GM18498 (cell line): ENCODE measurements at regions not wholly inside any gene's neighbourhood (a gene's known extent, or its start where the extent isn't known, plus 50 kb on each side); places are given as distances from the start of the nearest gene placed in this dataset.

Source experiments
- ATAC-seq: cut with Tn5 transposase; IDR thresholded peaks from one replicate; pipeline ENCODE4 v1.9.1; 2021; ENCODE audit warnings: mild to moderate bottlenecking, moderate library complexity; ENCODE audit not compliant: unreplicated experiment

DNA sequence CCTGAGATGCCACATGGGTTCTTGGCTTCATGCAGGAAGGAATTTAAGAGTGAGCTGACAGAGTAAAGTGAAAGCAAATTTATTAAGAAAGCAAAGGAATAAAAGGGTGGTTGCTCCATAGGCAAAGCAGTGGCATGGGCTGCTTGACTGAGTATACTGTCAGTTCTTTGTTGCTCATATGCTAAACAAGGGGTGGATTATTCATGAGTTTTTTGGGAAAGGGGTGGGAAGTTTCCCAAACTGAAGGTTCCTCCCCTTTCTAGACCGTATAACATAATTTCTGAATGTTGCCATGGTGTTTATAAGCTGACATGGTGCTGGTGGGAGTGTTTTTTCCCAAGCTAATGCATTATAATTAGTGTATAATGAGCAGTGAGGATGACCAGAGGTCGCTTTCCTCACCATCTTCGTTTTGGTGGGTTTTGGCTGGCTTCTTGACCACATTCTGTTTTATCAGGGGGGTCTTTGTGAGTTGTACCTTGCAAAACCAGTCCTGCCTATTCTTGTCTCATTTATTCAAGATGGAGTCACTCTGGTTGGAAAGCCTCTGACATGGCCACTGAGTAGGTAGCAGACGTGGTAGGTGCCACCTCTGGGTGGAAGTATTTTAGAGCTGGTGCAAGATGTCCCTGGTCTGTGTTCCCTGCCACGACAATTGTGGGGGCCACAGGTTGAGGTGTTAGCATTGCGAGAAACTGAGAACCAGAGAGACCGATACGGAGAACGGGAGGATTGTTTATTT is 107.5 kb upstream of the SDK1 start:
- no peak for ATAC-seq

DNA sequence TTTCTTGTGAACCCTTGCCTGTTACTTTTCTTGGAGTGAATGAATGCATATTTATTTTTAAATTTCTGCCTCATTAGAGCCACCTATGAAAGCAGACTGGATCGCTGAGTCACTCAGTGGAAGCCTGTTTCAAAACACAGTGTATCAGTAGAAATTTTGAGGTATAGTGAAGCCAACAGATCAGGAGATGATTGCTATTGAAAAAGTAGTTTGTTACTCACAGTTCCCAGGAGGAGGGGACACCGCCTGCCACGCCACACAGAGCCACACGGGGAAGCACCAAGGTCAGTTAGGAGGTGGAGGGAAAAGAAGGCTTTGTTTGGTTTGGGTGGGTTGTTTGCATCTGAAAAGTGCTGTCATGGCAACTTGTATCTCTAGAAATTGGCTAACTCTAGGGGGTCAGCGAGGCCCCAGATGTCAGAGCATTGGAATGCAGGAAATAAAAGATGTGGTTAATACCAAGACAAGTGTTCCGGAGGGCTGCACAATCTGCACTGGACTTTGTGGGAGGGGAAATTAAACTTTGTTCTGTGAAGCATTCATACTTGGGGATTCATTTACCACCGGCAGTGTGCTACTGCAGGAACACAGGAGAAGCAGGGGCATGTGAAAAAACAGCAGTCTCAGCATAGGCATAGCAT is 106.4 kb upstream of the SDK1 start:
- no peak for ATAC-seq

DNA sequence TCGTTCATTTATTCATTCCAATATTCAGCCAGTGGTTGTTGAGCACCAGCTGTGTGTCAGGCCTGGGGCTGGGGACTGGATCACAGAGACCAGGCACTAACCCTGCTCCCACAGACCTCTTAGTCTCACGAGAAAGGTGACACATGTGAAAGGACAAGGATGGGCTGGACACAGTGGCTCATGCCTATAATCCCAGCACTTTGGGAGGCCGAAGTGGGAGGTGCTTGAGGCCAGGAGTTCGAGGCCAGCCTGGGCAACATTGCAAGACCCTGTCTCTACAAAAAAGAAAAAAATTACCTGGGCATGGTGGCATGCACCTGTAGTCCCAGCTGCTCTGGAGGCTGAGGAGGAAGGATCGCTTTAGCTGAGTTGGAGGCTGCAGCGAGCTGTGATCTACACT is 105.9 kb upstream of the SDK1 start:
- no peak for ATAC-seq

DNA sequence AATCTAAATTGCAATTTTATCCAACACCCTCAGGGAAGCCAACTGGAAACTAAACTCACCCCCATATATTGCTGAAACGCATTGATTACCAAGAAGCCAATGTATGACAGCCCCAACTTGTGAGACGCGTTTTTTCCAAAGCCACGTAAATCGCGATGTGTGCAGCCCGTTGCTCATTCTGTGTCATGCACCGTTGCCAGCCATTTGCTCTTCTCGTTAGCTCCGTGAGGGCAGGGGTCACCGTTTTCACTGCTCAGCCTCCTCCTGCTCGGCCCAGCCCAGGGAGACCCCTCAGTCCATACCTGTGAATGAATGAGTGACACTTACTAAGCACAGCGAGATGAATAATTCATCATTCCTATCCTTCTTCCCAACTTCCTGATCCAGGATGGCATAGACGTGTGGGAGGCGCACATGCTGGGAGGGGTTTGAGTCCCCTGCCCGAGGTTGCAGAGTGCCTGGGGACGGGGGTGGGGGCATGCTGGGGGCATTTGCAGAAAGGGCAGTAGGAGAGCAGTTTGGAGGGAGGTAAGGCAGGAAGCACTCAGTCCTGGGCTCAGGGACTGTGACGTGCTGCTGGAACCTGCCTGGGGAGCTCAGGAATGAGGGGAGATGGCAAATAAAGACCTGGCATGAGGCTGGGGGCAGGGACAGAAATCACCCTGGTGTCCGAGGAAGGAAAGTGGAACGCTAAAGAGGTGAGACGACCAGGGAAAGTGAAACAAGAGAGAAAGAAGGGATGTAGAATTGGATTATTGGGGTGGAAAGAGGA is 104.2 kb upstream of the SDK1 start:
- ATAC-seq = no peak

DNA sequence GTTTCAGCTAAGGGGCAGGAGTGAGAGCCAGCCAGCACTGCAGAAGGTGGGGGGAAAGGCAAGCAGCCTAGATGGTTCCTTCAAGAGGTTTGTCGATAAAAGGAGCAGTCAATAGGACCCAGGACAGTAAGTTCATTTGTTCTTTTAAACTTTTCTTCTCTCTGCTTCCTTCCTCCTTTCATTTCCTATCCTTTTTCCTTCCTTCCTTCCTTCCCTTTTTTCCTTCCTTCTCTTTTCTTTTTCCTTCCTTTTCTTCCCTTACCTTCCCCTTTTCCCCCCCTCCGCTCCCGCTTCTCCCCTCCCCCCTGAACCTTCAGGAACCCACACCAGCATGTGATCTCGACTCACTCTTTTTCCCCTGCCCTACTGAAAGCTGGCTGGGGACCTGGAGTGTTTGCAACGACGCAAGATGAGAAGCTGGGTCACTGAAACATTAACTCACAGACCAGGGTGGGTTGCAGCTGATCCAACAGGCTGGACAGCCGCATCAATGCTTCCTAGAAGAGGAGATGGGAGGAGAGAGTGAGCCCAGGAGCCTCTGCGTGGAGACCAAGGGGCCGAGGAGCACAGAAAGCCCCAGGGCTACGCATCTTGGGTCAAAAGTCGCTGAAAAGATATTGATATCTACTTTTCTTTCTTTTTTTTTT is 103.4 kb upstream of the SDK1 start:
- no peak for ATAC-seq

DNA sequence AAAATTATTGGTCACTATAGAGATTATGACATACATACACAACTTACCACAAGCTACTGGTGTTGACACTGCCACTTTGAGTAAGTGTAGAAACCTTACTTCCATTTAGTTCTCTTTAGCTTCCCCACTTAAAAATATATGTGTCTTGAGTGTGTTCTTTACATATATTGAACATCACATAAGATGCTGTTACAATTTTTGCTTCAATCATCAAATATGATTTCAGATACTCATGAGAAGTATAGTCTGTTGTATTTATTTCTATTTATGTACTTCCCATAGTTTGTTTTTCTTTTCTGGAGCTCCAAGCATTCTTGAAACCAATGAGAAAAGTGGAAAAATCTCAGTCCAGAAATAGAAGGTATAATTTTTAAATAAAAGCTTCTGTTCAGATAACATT is 102.7 kb upstream of the SDK1 start:
- ATAC-seq = no peak

DNA sequence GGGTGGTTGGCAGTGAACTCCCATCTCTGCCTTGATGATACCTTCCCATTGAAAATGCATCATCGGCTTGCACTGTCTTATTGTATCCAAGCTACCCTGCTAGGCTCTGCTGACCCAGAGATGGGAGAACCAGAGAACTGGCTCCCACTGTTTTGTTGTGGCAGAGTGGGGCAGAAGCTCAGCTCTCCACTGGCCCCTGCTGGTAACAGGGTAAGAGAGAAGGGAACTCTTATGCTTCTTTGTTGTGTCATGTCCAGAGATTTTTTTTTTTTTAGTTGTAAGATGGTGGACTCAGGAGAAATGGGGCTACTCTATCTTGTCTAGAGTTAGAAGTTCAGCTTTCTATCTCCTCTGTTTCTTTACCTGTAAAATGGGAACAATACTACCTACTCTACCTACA is 100.5 kb upstream of the SDK1 start:
- no peak for ATAC-seq

DNA sequence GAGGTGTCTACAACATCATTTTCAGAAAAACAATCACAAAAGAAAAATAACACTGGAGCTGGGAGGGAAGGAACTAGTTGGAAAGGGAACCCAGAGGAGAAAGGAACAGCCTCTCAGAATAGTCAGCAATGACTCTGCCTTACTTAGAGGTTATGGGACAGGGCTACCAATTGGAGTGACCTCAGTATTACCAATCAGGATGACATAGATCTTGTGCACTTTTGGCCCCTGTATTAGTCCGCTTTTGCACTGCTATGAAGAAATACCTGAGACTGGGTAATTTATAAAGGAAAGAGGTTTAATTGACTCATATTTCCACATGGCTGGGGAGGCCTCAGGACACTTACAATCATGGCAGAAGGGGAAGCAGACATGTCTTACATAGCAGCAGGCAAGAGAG is 99.7 kb upstream of the SDK1 start:
- no peak for ATAC-seq

DNA sequence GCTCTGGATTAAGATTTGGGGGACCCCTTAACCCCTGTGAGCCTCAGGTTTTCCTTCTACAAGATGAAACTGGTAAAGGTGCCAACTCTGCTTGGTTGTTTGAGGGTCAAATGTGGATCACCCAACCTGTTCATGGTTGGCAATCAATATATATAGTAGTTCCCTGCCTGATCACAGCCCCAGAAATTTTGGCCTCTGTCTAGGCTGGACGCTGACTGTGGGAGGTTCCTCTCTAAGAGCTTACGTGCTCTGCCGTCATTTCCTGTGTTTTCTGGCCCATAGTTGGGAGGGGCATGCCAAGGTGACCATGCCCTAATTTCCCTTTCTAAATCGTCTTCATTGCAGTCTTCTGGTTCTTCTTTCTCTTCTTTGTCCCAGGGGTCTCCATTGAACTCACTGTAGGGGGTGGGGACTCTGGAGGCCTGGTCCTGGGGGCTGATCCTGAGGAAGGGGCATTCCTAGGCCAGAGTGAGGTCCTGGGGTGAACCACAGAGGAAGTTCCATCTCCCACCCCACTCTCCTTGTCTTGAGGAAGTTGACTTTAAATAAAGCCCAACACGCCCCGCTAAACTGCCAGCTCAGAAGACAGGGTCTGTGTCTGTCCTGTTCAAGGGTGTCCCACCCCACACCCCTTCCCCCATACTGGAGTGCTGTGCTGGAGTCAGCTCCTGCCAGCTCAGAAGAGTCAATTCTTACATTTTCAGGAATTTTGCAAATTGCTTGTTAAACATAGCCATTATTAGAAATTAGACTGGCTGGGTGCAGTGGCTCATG is 98.9 kb upstream of the SDK1 start:
- no peak for ATAC-seq

DNA sequence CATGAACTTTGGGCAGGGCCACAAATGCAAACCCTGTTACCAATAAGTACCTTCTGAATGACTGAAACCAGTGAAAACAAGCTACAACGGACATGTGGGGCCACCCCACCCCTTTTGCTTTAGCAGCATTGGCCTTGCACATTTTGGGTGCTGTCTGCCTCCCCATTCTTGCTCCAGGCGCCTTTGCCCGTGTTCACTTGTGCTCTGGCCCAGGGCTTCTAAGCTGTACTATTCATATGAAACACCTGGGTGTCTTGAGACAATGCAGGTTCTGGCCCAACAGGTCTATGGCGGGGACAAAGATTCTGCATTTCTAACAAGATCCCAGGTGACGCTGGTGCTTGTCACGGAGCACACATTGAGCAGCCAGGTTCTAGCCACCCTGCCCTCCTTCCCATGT is 96.5 kb upstream of the SDK1 start:
- no peak for ATAC-seq

DNA sequence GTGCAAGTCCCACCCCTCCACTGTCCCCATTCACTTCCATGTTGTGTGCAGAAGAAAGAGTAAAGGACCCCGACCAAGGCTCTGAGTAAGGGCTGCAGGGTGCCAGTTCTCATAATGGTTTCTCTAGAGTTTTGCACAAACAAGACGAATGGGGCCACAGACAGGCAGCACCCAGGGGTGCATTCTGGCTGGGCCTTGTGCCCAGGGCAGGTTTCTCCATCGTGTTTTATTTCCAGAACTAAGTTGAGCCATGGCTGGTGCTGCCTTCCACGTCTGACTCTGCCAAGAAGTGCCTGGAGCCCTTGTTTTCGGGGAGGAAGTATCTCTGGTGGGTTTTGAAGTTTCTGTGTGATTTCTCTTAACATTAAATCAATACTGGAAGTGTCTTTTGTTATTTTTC is 95.0 kb upstream of the SDK1 start:
- no peak for ATAC-seq

DNA sequence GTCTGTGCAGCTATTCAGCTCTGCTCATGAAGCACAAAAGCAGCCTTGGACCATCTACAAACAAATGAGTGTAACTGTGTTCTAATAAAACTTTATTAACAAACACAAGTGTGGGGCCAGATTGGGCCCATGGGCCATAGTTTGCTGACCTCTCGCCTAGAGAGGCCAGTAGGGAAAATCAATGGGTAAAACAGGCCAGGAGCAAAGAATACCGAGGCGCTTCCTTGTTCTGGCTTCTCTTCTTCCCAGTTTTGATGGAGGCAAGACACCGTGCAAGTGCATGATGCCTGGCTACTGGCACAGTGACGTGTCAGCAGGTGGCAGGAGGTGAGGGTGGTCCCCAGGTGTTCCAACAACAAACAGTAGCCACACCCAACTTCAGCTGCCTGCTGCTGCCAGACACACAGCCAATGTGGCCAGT is 94.3 kb upstream of the SDK1 start:
- no peak for ATAC-seq

DNA sequence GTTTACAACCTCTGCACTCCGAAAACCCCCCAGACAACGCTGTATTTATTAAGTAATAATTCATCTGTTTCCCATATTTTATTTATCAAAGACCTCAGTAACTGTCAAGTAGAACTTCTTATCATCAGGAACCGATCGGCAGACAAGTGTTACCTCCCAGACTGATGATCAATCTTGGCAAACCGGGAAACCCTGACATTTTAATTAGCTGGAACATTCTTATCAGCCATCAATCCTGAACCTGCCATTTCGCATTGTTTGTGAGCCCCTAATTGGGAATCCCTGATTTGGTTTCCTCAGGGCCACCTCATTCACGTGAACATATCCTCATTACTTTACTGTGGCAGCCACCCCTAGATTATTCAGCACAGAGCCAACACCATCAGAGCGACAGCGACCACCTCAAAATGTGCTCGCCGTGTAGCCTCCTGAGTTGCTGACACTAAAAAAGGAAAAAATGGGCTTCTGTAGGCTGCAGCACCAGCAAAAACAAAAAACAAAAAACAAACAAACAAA is 93.6 kb upstream of the SDK1 start:
- no peak for ATAC-seq

DNA sequence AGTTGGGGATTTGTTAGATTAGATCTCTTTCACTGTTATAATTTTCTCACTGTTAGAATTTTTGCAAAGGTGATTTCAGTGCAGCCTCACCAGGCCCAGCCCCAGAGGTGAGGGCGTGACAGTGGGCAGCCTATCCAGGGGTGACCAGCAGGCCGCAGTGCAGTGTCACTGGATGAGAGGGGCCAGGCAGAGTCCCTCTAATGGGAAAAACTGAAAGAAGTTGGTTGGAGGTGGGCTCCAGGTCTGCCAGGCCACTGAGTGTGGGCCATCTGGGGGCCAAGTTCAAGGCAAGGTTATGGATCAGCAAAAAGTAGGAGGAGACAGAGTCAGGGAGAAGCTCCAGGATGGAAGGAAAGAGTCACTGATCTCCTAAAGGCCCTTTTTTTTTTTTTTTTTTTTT is 90.5 kb upstream of the SDK1 start:
- ATAC-seq = no peak

DNA sequence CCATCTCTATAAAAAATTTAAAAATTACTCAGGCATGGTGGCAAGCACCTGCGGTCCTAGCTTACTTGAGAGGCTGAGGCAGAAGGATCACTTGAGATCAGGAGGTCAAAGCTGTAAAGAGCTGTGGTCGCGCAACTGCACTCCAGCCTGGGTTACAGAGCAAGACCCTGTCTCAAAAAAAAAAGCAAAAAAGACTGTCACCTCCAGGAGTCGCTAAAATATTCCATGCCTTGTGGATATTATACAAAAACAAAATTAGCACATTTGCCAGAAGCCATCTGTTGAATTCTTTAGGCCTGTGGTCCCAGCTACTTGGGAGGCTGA is 87.0 kb upstream of the SDK1 start:
- no peak for ATAC-seq

DNA sequence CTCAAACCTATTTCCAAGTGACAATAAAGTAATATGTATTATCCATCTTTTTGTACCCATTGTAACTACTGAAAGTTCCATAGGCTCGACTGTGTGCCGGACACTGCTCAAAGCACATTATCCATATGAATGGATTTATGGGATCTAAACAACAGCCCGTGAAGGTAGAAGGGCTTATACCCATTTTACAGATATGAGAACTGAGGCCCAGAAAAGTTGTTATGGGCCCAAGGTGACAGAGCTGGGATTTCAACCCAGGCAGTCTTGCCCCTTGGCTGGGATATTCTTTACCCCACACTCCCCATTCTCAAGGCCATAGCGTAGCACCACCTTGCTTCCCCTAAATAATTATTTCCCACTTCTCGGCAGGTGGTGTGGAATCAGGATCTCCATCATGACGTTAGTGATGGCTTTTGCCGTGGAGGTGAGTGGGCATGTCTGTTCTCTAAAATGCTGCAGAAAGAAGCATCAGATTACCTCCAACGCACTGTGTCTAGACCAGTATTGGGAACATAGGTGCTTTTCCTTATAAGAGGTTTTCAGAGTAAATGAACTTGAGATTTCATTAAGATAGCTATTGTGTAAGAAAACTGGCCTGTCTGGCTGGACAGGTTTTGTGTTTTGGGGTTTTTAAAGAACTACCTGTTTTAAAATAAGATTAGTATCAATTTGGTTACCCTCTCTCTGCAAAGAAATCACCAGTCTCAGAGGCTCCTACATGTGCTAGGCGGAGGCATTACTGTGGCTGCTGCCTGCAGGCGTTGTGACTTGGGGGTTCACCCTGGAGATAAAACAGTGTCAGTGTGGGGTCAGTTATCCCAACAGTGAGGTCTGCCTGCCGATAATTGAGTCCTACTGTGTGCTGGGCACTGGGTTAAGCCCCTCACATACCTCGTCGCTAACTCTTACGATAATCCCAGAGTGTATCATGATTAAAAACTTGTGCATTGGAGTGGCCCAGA is 85.1 kb upstream of the SDK1 start:
- no peak for ATAC-seq

DNA sequence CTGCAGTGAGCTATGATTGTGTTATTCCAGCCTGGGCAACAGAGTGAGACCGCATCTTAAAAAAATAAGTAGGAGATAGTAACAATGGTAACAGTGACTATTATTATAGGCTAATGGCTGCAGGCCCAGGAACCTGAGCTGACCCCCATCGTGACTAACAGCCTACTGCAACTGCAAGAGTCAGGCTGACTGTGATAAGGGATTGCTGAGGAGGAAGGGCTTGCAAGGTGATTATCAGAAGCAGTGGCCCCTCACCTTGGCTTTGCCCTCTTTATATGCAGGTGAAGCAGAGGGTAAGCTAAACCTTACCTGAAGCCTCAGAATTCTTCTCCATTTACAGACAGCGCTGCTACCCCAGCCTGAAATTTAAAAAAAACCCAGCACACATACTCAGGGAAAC is 83.9 kb upstream of the SDK1 start:
- ATAC-seq = no peak

DNA sequence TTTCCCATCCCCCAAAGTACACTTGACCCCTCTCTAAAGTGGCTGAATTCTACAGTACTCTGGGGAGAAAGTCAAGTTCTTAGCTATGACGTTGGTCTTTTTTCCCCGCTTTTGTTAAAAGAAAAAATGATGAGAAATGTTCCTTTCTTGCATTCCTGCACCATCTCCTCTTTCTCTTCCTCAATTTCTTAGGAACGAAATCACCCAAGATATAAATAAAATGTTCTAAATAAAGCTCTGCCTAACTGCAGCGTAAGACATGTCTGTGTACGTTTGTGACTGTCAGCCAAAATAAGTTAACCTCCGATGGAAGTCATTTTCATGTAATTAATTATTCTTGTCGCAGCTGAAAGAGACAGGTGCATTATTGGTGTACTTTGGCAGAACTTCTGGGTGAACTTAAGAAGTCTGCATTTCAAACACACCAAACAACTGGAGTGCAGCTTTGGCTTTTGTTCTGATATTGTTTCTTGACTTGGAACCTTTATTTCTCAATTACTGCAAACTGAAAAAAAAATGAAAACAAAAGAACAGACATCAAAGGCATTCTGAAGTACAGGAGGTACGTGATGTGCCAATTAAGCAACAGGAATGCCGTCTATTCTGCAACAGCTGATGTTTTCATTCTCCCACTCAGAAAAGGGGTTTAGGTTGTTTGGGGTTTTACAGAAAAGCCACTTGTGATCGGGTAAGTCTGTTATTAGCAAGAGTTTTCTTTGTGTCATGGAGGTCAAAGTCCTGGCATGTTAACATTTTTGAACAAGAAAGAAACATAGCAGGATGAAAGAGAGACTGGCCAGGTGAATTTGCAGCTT is 82.4 kb upstream of the SDK1 start:
- ATAC-seq = no peak
